G401.6 (cell line): ENCODE measurements at regions not wholly inside any gene's neighbourhood (a gene's known extent, or its start where the extent isn't known, plus 50 kb on each side); places are given as distances from the start of the nearest gene placed in this dataset.

Experiments
- FAIRE-seq: peaks from 2 replicates; lab custom pipeline; 2012; peaks lifted over from hg19 to GRCh38; lab: Jason Lieb, UNC

DNA sequence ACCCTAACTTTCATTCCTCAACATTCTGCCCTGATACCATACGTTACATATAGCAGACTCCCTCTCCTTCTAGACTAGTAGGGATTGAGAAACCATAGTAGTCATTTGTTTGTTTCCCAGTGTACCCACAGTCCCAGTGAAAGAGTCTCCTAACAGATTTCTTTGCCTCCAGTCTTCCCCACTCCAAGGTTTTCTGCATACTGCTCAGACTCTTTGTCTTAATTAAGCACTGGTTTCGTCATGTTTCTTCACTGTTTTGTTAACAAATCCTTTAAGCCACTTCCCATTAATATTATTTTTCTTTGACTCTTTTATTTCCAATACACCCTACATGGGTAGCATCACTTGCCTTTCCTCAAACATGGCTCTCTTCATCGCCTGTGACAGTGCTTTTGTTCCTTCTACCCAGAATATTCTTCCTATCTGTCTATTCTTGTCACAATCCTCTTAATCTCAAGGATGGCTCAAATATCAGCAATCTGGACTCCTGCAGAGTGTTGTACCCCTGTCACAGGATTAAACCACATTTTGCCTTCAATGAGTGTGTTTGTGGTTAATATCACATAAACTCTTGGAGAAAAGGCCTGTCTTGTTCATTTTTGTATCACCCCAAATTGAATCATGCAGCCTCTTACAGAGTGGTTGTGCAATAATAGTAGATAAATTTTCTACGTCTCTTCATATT, 92.7 kb upstream of the KLF12 start:
- FAIRE-seq, result no peak

DNA sequence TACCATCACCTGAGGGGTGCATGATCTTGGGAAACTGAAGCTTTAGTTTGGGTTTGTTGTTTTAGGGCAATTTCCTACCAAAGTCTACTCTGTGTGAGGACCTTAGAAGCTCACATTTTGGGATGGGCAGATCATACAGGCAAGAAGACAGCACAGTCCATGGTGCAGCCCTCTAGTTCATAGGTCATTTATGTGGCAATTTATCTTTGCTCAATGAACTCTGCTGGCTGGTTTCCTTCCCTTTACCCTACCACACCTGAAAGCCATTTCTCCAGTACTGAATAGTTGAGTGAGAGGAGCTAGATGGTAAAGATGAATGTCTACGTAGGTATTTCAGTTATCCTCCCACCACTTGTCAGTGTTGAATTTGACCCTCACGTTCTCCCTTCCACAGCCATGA, 87.5 kb upstream of the KLF12 start:
- FAIRE-seq, result no peak

DNA sequence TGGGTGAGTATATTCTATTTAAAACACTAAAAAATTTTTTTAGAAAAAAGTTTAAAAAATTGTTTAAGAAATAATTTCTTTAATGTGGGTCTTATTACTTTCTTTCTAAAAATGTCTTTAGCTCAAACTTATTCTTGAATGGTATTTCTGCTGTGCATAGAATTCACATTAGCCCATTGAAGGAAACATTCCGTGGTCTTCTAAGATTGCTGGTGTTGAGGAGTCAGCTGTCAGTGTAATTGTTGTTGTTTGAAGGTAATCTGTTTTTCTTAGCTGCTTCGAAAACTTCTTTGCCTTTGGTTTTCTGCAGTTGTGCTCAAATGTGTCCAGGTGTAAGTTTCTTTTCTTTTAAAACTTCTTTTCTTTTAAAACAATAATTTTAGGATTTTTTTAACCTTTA, 85.4 kb upstream of the KLF12 start:
- FAIRE-seq, result no peak

DNA sequence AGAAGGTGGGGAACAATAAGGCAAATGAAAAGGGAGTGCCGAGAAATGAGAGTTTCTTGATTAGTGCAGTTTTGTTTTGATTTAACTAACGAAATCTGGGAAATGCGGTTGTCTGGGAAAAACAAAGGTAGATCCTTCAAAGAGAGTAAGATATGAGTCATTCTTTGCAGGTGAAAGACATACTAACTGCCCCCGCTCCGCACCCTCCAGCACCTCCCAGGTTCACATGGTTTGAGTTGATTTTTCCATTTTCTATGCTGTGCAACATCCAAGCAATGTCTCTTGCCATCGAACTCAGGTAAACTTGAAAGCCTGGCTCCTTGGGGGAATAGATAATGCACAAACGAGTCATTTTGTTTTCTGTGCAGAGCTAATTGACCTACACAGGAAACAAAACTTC, 84.1 kb upstream of the KLF12 start:
- no peak for FAIRE-seq

DNA sequence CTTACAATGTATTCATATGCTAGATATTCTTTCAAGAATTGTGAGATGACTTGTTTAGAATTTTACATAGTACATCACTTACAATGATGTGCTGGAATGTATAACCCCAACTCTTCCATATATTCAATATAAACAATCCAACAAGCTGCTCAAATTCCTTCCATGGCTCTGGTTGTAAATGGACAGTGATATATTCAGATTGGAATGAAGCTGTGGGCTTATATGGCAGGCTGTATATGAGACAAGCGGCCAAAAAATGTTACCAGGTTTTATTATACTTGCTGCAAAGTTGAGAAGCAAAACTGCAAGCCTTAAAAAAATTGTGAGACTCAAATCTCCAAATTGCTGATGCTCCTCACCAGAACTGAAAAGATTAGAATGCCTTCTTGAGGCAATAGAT, 83.6 kb upstream of the KLF12 start:
- FAIRE-seq, result no peak

DNA sequence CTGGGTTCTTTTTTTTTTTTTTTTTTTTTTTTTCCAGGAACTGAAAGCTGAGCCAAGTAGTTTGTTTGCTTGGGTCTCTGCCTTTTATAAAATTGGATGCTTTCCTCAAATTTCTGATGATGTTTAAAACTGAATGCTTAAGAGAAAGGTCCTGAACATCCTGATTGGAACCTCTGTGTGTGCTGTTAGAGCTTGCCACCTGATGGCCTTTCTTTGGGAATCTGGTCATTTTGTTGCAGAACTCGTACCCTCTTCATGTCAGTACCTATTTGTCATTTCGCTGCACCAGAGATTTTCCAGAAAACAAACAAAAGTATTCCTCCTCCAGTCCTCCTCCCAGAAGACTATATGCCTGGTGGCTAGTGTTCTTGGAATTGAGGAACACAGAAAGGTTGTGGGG, 81.2 kb upstream of the KLF12 start:
- no peak for FAIRE-seq

DNA sequence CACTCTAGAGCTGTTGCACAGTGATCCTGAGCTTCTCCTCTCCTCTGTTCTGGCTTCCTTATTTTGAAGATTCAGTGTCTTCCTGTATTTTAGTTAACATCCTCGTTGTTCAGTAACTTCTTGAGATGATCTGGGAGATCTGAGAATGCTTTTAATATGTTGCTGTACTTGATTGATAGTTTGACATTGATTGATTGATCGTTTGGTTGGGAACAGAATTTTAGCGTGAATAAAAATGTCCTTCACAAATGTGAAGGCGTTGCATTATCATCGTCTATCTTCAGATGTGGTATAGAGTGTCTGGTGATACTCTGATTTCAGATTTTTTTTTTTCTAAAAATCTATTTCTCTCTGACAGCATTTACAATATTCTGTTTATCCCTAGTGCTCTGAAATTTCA, 80.1 kb upstream of the KLF12 start:
- no peak for FAIRE-seq

DNA sequence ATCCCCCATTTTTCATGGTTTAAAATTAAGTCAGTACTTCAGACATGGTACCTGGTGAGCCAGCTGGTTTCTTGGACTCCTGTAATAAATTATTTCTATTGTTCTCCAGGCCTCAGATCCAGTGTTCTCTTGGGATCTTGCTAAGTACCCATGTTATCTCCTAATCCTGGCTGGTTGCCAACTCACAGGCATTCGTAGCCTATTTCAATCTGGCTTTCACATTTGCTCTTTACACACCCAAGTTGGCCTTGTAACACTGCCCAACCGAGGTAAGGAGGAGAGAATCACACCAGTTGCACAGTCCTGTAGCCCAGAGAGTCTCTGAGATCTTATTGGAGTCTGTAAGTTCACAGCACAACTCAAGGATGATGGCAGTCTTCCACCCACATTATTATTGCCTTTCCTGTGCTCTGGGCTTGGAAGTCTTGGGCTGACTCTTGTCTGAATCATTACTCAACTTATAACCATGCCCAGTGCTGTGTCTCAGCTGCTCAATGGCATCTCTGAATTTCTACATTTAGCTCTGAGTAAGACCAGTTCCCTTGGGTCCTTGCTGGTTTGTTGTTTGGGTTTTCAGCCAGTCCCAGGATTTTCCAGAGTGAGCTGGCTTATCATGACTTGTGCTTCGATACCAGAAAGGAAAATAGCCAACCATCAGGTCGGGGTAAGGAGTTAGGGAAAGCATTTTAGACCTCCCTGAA, 76.6 kb upstream of the KLF12 start:
- FAIRE-seq, result no peak

DNA sequence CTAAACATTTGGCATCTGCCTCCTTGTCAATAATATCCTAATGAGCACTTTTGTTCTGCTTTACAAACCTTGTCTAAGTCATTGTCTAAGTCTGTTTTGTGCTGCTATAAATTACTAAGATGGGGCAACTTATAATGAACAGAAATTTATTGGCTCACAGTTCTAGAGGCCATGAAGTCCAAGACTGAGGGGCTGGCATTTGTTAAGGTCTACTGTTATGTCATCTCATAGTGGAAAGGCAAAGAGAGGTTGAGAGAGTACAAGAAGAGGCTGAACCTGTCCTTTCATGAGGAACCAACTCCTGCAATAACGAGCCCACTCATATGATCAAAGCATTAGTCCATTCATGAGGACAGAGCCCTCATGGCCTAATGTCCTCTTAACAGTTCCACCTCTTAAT, 72.7 kb upstream of the KLF12 start:
- FAIRE-seq, result no peak

DNA sequence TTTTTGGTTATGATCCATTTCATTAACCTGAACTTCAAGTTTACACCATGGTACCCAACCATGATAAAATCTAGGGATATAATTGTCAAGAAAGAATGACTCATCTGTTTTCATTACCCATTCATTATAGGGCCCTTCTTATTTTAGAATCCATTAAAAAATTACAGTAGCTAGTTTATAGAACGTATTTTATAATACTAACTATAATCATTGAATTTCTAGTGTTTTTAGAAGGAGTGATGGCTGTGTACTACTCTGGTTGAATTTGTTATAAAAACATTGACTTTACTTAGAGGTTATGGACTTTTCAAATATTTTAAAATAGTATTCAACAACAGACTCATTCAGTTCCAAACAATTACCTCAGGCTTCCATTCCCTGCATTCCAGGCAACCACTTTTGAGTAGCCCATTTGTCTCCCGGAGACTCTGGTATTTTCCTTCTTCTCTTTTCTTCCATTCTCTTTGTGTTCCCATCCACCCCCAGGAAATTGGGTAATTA, 71.9 kb upstream of the KLF12 start:
- FAIRE-seq, result no peak

DNA sequence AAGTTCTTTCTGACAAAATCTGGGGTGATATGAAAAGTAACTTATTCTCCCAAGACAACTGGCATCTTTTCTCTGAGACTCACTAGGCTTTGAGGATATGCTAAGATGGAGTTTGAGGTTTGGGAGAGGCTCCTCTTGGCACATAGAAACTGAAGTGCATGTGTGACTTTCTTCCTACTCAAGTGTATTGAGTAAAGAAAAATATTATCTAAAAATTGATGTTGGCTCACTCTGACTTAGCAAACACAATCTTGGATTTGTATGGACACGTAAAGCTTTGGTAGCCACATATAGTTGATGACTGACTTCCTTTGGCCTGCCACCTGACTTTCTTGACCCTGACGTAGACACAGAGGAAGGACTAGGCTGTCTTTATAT, 71.1 kb upstream of the KLF12 start:
- no peak for FAIRE-seq

DNA sequence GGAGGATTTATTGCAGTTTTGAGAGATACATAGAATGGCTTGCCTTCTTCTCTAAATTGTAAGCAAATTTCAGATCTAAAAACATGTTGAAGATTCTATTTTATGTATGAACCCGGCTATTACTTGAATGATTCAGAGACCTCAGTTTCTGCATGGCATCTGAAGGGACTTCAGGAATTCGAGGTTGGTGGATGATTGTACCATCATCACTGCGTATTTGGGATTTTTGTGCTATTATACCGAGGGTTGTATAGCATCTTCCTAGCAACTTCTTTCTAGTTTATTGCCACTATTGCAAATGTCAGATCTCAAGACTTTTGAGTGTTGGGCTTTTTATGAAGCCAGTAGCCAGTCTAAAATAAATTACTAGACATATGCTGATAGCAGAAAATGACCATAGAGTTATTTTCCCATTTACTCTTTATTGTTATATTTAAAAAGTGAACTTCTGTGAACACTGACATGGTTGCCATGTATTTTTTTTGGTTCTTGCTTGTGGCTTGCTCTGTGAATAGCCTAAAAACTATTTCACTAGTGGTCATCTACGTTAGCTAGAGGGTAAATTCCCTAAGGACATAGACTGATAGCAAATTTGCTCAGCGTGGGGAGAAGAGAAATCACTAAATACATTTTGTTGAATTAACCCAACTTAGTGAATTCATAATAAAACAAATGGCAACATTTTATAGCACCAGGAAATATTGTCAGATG, 70.6 kb upstream of the KLF12 start:
- no peak for FAIRE-seq

DNA sequence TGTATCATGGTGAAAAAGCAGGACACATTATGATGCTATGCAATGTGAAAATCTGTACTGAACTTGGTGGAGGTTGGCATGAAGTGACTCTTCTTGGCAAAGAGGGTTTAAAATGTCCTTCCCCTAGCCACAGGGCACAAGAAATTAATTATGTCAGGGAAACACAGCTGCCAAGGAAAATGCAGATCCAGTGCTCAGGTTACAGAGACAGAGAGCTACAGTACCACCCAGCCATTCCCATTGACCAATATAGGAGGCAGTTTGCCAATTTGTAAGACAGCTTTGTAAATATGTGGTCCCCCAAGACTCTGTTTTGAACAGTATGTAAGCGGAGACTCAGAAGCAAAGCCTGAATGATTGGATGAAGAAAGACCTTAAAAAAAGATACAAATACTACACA, 69.4 kb upstream of the KLF12 start:
- no peak for FAIRE-seq

DNA sequence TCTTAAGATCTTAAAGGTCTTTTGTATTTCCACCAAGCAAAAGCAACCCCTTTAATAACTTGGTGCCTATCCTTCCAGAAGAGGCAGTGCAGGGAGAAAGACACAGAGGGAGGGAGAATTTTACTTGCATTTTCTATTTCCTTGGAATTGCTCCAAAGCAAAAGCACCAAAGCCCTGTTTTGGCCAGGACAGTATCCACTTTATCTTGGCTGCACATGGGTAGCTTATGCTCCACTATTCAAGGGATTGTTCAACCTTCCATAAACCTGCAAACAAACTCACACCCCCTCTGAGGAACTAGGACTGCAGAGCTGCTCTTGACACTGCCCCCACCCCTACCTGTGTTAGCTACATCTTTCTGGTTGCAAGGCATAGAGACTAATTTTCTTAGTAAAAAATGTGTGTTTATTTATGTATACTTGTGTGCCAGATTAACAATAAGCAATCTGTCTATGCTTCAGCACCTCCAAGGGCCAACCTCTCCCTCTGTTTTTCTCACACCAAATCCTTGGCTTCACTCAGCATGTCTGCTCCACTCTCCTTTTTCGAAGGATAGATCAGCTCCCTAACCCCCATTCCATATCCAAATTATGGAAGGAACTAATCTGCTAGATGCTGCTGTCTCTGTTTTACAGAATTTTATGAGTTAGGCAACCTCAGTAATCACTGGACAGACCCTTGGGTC, 68.1 kb upstream of the KLF12 start:
- FAIRE-seq, result no peak

DNA sequence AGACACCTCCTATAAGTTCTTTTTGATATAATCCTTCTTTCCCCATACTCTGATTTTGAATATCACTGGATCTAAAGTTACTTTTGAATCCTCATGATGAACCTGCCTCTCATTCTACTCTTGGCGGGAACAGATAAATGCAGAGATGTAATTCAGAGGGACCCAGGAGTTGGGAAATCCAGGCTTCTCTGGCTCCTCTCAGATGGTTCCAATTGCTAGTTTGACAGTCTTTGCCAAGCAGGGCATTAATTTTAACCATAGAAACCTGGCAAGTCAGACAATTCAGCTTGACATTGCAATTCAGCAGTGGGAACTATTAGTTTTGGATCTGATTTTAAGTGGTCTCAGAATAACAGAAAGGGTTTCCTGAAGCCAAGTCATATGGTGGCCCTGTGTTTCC, 67.3 kb upstream of the KLF12 start:
- FAIRE-seq, result no peak

DNA sequence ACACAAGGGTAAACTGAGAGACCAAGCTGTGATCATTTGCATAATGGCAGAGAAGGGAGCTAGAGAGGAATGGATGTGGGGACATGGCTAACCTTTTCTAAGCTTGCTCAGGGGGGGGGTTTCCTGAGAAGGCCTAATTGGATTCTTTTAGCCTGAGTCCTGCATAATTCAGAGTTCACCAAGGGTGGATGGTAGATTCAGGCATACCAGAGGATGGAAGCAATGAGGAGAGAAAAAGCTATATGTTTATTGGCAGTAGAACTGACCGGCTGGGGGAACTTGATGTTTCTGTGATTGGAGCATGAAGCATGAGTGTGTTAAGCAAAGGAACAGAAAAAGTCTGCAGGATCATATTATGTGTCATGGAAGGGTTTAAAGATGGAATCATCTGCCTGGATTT, 65.9 kb upstream of the KLF12 start:
- FAIRE-seq, result no peak

DNA sequence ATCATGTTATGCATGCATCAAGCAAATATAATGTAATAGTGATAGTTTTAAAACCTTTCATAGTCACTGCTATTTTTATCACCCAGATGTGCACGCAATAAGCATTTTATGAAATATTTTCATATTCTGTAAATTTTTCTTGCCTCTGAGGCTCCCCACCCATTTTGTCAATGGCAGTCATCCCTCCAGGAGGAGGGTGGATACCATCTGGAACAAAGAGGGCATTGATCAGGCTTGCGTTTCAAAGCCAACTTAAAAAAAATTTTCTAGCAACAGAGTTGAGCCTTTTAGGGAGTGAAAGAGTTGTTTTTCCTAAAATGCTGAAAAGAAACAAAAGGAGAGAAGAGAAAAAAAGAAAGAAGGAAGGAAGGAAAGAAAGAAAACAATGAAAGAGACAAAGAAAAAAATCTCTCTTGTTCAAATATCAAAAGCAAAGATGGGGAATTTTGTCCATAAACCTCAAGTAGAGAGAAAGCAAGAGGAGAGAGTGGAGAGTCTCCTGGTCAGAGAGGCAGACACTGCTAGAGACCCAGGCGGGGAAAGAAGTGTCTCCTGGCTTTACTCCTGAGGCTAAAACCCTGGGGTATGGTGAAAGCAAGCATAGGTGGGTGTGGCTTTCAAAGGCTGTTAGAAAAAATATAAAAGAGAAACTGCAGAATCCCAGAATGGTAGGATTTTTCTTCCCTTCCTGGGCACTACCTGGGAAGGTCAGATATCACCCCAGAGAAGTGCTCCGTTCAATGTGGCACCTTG, 63.6 kb upstream of the KLF12 start:
- FAIRE-seq, result no peak

DNA sequence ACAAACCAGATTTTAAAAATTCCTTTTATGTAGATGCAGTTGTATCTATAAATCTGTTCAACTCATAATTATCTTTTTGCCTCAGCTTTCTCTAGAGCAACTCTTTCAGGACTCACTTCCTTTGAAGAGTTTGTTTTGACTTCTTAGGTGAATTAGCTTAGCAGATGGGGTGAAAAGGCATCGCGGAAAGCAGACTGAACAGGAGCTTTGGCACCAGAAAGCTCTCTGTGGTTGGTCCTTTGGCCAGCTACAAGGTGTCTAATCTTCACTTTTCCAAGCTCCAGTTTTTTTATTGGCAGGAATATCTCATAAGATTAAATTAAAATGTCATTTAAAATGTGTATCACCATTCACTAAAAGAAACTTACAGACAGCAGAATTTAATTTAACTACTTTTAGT, 60.6 kb upstream of the KLF12 start:
- no peak for FAIRE-seq

DNA sequence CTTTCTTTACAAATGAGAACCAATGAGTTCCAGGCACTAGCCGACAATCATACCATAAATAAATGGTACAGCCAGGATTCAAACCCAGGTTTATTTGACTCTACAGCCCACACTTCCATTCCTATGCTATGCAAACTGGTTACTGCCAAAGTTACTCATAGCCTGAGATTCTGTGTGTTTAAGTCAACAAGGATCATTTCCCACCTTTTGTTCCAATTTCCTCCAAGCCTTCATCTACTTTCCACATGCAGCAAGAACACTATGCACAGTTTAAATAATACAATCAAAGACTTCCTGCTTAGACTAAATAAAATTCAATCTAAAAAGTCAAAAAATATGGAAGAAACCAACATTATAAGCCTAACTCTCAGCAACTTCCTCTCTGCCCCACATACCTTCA, 59.2 kb upstream of the KLF12 start:
- FAIRE-seq, result no peak

DNA sequence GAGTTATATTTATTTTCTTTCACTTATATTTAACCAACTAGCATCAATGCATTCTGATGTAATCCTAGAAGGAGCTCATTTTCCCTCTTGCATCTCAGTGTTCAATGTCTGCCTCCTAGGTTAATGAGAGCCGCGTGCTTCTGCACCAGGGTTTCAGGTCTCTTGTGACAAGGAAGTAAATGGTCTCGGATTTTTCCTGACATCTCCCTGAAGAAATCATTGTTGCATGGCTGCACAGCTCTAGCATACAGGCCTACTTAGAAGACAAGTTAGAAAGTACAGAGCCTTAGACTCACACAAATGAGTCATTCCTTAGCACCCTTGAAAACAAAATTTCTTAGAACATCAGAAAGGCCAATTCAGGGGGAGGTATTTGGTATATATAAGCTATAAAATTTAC, 57.2 kb upstream of the KLF12 start:
- no peak for FAIRE-seq

DNA sequence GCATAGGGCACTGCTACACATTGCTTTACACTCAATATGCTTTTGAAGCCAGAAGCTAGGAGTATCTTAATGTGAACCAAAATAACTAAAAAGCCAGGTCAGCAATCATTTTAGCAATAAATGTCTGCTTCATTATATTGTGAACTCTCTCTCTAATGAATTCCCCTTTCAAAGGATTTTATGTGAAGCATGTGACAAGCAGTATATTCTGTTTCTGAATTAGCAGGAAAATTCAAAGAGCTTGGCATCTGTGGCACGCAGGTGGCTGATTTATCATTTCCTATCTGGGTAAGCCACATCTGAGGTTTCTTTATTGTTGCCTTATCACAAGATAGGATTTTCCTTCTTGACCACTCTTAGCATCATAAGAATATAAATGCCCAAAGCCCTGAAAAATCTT, 56.8 kb upstream of the KLF12 start:
- FAIRE-seq, result no peak

DNA sequence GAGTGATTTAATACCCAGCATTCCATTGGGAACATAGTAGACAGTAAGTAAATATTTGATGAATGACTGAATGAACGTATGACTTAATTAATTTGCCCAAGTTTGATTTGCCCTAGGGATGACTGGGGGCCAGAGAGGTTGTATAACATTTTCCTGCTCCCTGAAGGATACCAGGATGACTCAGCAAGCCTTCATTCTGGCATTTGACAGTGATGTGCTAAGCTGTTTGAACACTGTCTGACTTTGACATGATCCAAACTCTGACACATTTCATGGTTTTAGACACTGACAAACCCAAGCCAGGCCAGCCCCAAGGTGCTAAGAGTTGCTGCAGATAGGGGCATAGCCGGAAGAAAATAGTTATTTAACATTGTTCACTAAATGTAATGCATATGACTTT, 53.4 kb upstream of the KLF12 start:
- no peak for FAIRE-seq
